GM23338 (cell line): ENCODE measurements at regions not wholly inside any gene's neighbourhood (a gene's known extent, or its start where the extent isn't known, plus 50 kb on each side); places are given as distances from the start of the nearest gene placed in this dataset.

Experiments used
- ATAC-seq: fragments of 200-7000 bp; cut with Tn5 transposase; 3 replicates; pipeline ENCODE4 v1.9.1; 2020
- DNase-seq: peaks from one replicate; pipeline ENCODE4 v3.0.0-alpha.2; 2015; ENCODE audit warnings: low spot score
- H2AFZ ChIP-seq: fragments of 200-600 bp; sonication (generic); 2 replicates; pipeline ENCODE4 v1.8.0; 2016; ENCODE audit warnings: antibody characterized with exemption, mild to moderate bottlenecking, moderate library complexity
- H3F3A ChIP-seq: fragments of 200-600 bp; sonication (generic); replicated peaks from 2 replicates; pipeline ENCODE4 v1.8.0; 2017; ENCODE audit warnings: antibody characterized with exemption, mixed run types, low read depth
- H3K27ac ChIP-seq: fragments of 200-600 bp; sonication (generic); 2 replicates; pipeline ENCODE4 v1.6.1; 2016; ENCODE audit warnings: low read depth
- H3K27me3 ChIP-seq: fragments of 200-600 bp; sonication (generic); 2 replicates; pipeline ENCODE4 v1.8.0; 2016; ENCODE audit warnings: mild to moderate bottlenecking, mixed run types, moderate library complexity; ENCODE audit not compliant: insufficient read depth
- H3K36me3 ChIP-seq: fragments of 200-600 bp; sonication (generic); 2 replicates; pipeline ENCODE4 v1.8.0; 2016; ENCODE audit warnings: mild to moderate bottlenecking; ENCODE audit not compliant: insufficient read depth
- H3K4me1 ChIP-seq: fragments of 200-600 bp; sonication (generic); 2 replicates; pipeline ENCODE4 v1.8.0; 2016; ENCODE audit warnings: mild to moderate bottlenecking, moderate library complexity; ENCODE audit not compliant: insufficient read depth
- H3K4me2 ChIP-seq: fragments of 200-600 bp; sonication (generic); 2 replicates; pipeline ENCODE4 v1.7.1; 2017; ENCODE audit warnings: mixed run types
- H3K4me3 ChIP-seq: fragments of 200-600 bp; sonication (generic); 2 replicates; pipeline ENCODE4 v1.6.1; 2016; ENCODE audit warnings: mixed run types
- H3K79me2 ChIP-seq: fragments of 200-600 bp; sonication (generic); replicated peaks from 2 replicates; pipeline ENCODE4 v1.8.0; 2017; ENCODE audit warnings: mild to moderate bottlenecking; ENCODE audit not compliant: insufficient read depth
- H3K9me2 ChIP-seq: fragments of 200-600 bp; sonication (generic); 2 replicates; pipeline ENCODE4 v1.8.0; 2017; ENCODE audit not compliant: insufficient read depth
- H4K20me1 ChIP-seq: fragments of 200-600 bp; sonication (generic); replicated peaks from 2 replicates; pipeline ENCODE4 v1.8.0; 2017; ENCODE audit warnings: mild to moderate bottlenecking; ENCODE audit not compliant: insufficient read depth
- H3K27ac Mint-ChIP-seq: 2 replicates; pipeline ENCODE4 v1.8.0; 2020; ENCODE audit warnings: inconsistent platforms, mild to moderate bottlenecking, moderate library complexity, mixed read lengths
- H3K27me3 Mint-ChIP-seq: 3 replicates; pipeline ENCODE4 v1.8.0; 2022; ENCODE audit warnings: low read depth, mild to moderate bottlenecking, moderate library complexity, mixed read lengths, inconsistent platforms; ENCODE audit not compliant: insufficient read depth, poor library complexity
- H3K36me3 Mint-ChIP-seq: 3 replicates; pipeline ENCODE4 v1.8.0; 2021; ENCODE audit warnings: low read depth, mild to moderate bottlenecking, inconsistent platforms, moderate library complexity, mixed read lengths
- H3K4me1 Mint-ChIP-seq: 3 replicates; pipeline ENCODE4 v1.8.0; 2020; ENCODE audit warnings: mild to moderate bottlenecking, inconsistent platforms, mixed read lengths
- H3K4me3 Mint-ChIP-seq: 3 replicates; pipeline ENCODE4 v1.8.0; 2021; ENCODE audit warnings: moderate library complexity, mild to moderate bottlenecking, inconsistent platforms, mixed read lengths
- H3K9me3 Mint-ChIP-seq: 3 replicates; pipeline ENCODE4 v1.8.0; 2020; ENCODE audit warnings: moderate library complexity, mild to moderate bottlenecking, inconsistent platforms, mixed read lengths
- CTCF ChIP-seq, 2 experiments: fragments of 200-600 bp in 1 of 2; sonication (generic) in 1 of 2; conservative IDR thresholded peaks; 2 replicates each; pipeline versions ENCODE4 v1.5.1 to v1.6.1; 2016 to 2017; ENCODE audit warnings: antibody characterized with exemption in 2 of 2, low read depth in 2 of 2, mild to moderate bottlenecking in 2 of 2, moderate library complexity in 1 of 2
- ETS1 ChIP-seq: IDR thresholded peaks from 2 replicates; pipeline ENCODE4 v1.6.1; 2016; ENCODE audit warnings: antibody characterized with exemption
- EZH2 ChIP-seq: fragments of 200-600 bp; sonication (generic); IDR thresholded peaks from one replicate; pipeline ENCODE4 v1.8.0; 2017; ENCODE audit warnings: antibody characterized with exemption, mild to moderate bottlenecking, low read depth; ENCODE audit not compliant: unreplicated experiment
- JUNB ChIP-seq: IDR thresholded peaks from one replicate; pipeline ENCODE4 v1.6.1; 2016; ENCODE audit warnings: antibody characterized with exemption; ENCODE audit not compliant: unreplicated experiment
- NANOG ChIP-seq: IDR thresholded peaks from 2 replicates; pipeline ENCODE4 v1.6.1; 2016; ENCODE audit warnings: antibody characterized with exemption, borderline replicate concordance
- POLR2AphosphoS5 ChIP-seq: IDR thresholded peaks from 2 replicates; pipeline ENCODE4 v1.6.1; 2016; ENCODE audit warnings: antibody characterized with exemption, low read depth
- ZNF114 ChIP-seq: fragments of 250-450 bp; sonication (Bioruptor Pico); IDR thresholded peaks from 2 replicates; pipeline ENCODE4 v1.5.0; 2020; ENCODE audit warnings: mild to moderate bottlenecking, moderate library complexity
- ZNF462 ChIP-seq: fragments of 250-450 bp; sonication (Bioruptor Pico); IDR thresholded peaks from 2 replicates; pipeline ENCODE4 v1.5.0; 2020; ENCODE audit warnings: mild to moderate bottlenecking, moderate library complexity

DNA sequence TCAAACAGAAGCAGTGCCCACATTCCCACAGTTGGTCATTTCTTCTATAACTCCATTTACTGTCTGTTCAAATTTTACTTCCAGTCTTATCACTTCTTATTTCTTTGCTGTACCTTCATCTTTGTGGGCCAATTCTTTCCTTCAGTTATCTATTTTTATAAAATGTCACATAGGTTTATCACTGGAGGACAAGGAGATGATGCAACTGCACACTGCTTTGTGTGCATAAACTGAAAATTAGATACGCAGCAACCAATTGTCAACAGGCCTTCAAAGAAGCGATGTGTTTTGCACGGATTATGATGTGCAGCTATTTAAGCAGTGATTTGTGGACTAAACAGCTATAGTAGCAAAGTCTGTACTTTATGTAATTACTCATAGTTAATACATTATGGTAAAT, 726.8 kb upstream of the GCFC2 start:
- Histone ChIP-seq H3K27me3 (no peaks in the 10 kb centered on the region), H2AFZ (peak overlapping the region; percentile 6; the same call in 1 of the 2 replicates), H3F3A (no peaks in the 10 kb centered on the region), H3K79me2 (no peaks in the 10 kb centered on the region), H3K27ac (no peak overlapping the region), H3K4me1 (no peaks in the 10 kb centered on the region), H4K20me1 (no peaks in the 10 kb centered on the region), H3K36me3 (no peaks in the 10 kb centered on the region), H3K9me2 (no peaks in the 10 kb centered on the region), H3K4me3 (no peak overlapping the region), H3K4me2 (no peak overlapping the region)
- ATAC-seq (no peak), DNase-seq (no peak)
- Mint-ChIP-seq H3K4me1 (no peaks in the 10 kb centered on the region), H3K4me3 (no peak overlapping the region), H3K27me3 (no peaks in the 10 kb centered on the region), H3K36me3 (no peaks in the 10 kb centered on the region; the same call in 1 of the 3 replicates), H3K9me3 (peaks cover 4% of the 10 kb centered on the region; the same call in 1 of the 3 replicates), H3K27ac (no peak overlapping the region)
- TF ChIP-seq NANOG (no peak), ZNF114 (no peak), POLR2AphosphoS5 (no peak), ZNF462 (CRISPR knock-in tag) (no peak), EZH2 (no peak), JUNB (no peak), ETS1 (no peak), CTCF (conservative IDR thresholded peaks at IDR 0.05; ENCODE audit: low read depth in 2 of 2) (no peak)
